Endothelial cell of umbilical vein (primary cell): ENCODE measurements at regions not wholly inside any gene's neighbourhood (a gene's known extent, or its start where the extent isn't known, plus 50 kb on each side); places are given as distances from the start of the nearest gene placed in this dataset.
A peak's percentile ranks its signal among the peaks of the same experiment; 100 is the strongest.

Source experiments
- BruUV-seq: library from RNA; stranded (reverse); fragments of 400-500 nt; replicated peaks from 2 replicates; lab custom pipeline; 2021; lab: Mats Ljungman, UMichigan
- CTCF ChIA-PET: fragments of 300-600, 350-600 bp; sonication (Branson Sonifier 250); formaldehyde crosslinking; loops from one replicate; lab custom pipeline; 2021; ENCODE audit warnings: antibody characterized with exemption, inconsistent platforms; lab: Charles Lee
- POLR2A ChIA-PET: fragments of 300-600, 350-600 bp; sonication (Branson Sonifier 250); formaldehyde crosslinking; loops from one replicate; lab custom pipeline; 2021; ENCODE audit warnings: antibody characterized with exemption, inconsistent platforms; lab: Charles Lee
- DNase-seq: peaks from one replicate; pipeline ENCODE4 v3.0.0-alpha.2; 2011; ENCODE audit warnings: low read depth, low spot score
- FAIRE-seq: peaks from 2 replicates; lab custom pipeline; 2011; peaks lifted over from hg19 to GRCh38; lab: Jason Lieb, UNC
- H2AFZ ChIP-seq: 2 replicates; pipeline ENCODE4 v1.6.0; 2012; ENCODE audit warnings: low read depth, low read length, control low read depth, inconsistent platforms
- H3K27ac ChIP-seq: 2 replicates; pipeline ENCODE4 v1.5.1; 2011; ENCODE audit warnings: low read depth, mild to moderate bottlenecking, control low read depth, low read length, moderate library complexity; ENCODE audit not compliant: insufficient read depth
- H3K27me3 ChIP-seq, 2 experiments: 2 replicates each; pipeline versions ENCODE4 v1.6.0 to v1.6.1; 2011; ENCODE audit warnings: low read length in 2 of 2, mixed read lengths in 1 of 2; ENCODE audit not compliant: control insufficient read depth in 2 of 2, insufficient read depth in 2 of 2
- H3K36me3 ChIP-seq, 2 experiments: 2 replicates in 1 of 2; 3 replicates in 1 of 2; pipeline ENCODE4 v1.5.1; 2011; ENCODE audit warnings: low read length in 2 of 2, mild to moderate bottlenecking in 1 of 2, moderate library complexity in 1 of 2; ENCODE audit not compliant: control insufficient read depth in 2 of 2, insufficient read depth in 2 of 2; ENCODE audit errors: extremely low read depth in 1 of 2
- H3K4me1 ChIP-seq: 3 replicates; pipeline ENCODE4 v1.5.1; 2011; ENCODE audit warnings: mild to moderate bottlenecking, low read length; ENCODE audit not compliant: control insufficient read depth, insufficient read depth; ENCODE audit errors: extremely low read depth
- H3K4me2 ChIP-seq: 2 replicates; pipeline ENCODE4 v1.6.1; 2011; ENCODE audit warnings: low read length, control low read depth, mixed read lengths; ENCODE audit not compliant: insufficient read depth
- H3K4me3 ChIP-seq, 3 experiments: fragments of 200-600 bp in 1 of 3; sonication (generic), shearing (Covaris generic) in 1 of 3; replicated peaks in 1 of 3; 2 replicates each; pipeline ENCODE4 v1.5.1; 2011 to 2016; ENCODE audit warnings: control low read depth in 3 of 3, low read length in 3 of 3, mild to moderate bottlenecking in 2 of 3, inconsistent platforms in 1 of 3, low read depth in 1 of 3, moderate library complexity in 1 of 3; ENCODE audit not compliant: insufficient read depth in 1 of 3
- H3K79me2 ChIP-seq: 2 replicates; pipeline ENCODE4 v1.6.0; 2012; ENCODE audit warnings: low read length, inconsistent platforms; ENCODE audit not compliant: control insufficient read depth, insufficient read depth
- H3K9ac ChIP-seq: replicated peaks from 2 replicates; pipeline ENCODE3; 2011; ENCODE audit warnings: low read length, control low read depth; ENCODE audit not compliant: insufficient read depth; ENCODE audit errors: extremely low read depth
- H3K9me1 ChIP-seq: replicated peaks from 3 replicates; pipeline ENCODE4 v1.6.0; 2011; ENCODE audit warnings: mild to moderate bottlenecking, low read length; ENCODE audit not compliant: control insufficient read depth, insufficient read depth; ENCODE audit errors: extremely low read depth
- H3K9me3 ChIP-seq: replicated peaks from 2 replicates; pipeline ENCODE4 v1.5.1; 2012; ENCODE audit warnings: low read length, inconsistent platforms; ENCODE audit not compliant: control insufficient read depth, insufficient read depth
- H4K20me1 ChIP-seq: replicated peaks from 2 replicates; pipeline ENCODE3; 2011; ENCODE audit warnings: mild to moderate bottlenecking, low read length; ENCODE audit not compliant: control insufficient read depth, insufficient read depth; ENCODE audit errors: extremely low read depth
- CTCF ChIP-seq, 2 donors: IDR thresholded peaks; 1 replicate in 1 of 2; 2 replicates in 1 of 2; pipeline ENCODE4 v1.5.1; 2011; ENCODE audit warnings: low read length in 2 of 2, mild to moderate bottlenecking in 2 of 2, moderate library complexity in 2 of 2, control low read depth in 1 of 2, inconsistent platforms in 1 of 2, low read depth in 1 of 2; ENCODE audit not compliant: insufficient read depth in 1 of 2; ENCODE audit errors: extremely low read depth in 1 of 2
- EZH2 ChIP-seq: IDR thresholded peaks from 2 replicates; pipeline ENCODE4 v1.6.1; 2012; ENCODE audit warnings: borderline replicate concordance, low read depth, mild to moderate bottlenecking, moderate library complexity, low read length, inconsistent platforms; ENCODE audit not compliant: severe bottlenecking
- FOS ChIP-seq: IDR thresholded peaks from 2 replicates; pipeline ENCODE4 v1.6.1; 2011; ENCODE audit warnings: mild to moderate bottlenecking, low read length, moderate library complexity, borderline replicate concordance; ENCODE audit not compliant: insufficient read depth
- GATA2 ChIP-seq: IDR thresholded peaks from 2 replicates; pipeline ENCODE4 v1.7.0; 2011; ENCODE audit warnings: low read depth, mild to moderate bottlenecking, moderate library complexity, mixed read lengths, low read length; ENCODE audit not compliant: insufficient read length, insufficient read depth
- JUN ChIP-seq: IDR thresholded peaks from 2 replicates; pipeline ENCODE4 v1.6.1; 2011; ENCODE audit warnings: borderline replicate concordance, low read depth; ENCODE audit not compliant: insufficient read length, insufficient read depth
- MAX ChIP-seq: IDR thresholded peaks from 2 replicates; pipeline ENCODE4 v1.6.1; 2011; ENCODE audit not compliant: insufficient read depth, insufficient read length
- MYC ChIP-seq: IDR thresholded peaks from one replicate; pipeline ENCODE4 v1.6.1; 2011; ENCODE audit warnings: mild to moderate bottlenecking, low read depth, low read length
- POLR2A ChIP-seq: IDR thresholded peaks from 2 replicates; pipeline ENCODE4 v1.6.1; 2012; ENCODE audit warnings: low read depth, mild to moderate bottlenecking, control low read depth, low read length
- POLR2AphosphoS5 ChIP-seq: IDR thresholded peaks from 2 replicates; pipeline ENCODE4 v1.6.1; 2012; ENCODE audit warnings: low read depth, mild to moderate bottlenecking, control low read depth, low read length, moderate library complexity; ENCODE audit not compliant: insufficient read depth
- dilution Hi-C: fragments of 300-500 bp; cut with MboI; formaldehyde crosslinking; loops from one replicate; pipeline ENCODE4 v1.15.0; 2019; ENCODE audit warnings: low sequenced_read_pairs; ENCODE audit not compliant: extremely low pct_ligation_motif_present
- intact Hi-C: fragments of 100-400 bp; cut with micrococcal nuclease; formaldehyde crosslinking; loops from one replicate; pipeline ENCODE4 v1.10.0; 2022

GRCh38 chr11:93075782-93076181 is 106.3 kb downstream of the MTNR1B start:
- dilution Hi-C loops, result no loop called here
- FAIRE-seq, result no peak

More at GRCh38 chr11:93075782-93076181, 106.3 kb downstream of the MTNR1B start:
- Histone ChIP-seq H3K4me1 (no peaks in the 10 kb centered on the region), H3K79me2 (no peaks in the 10 kb centered on the region), H4K20me1 (no peaks in the 10 kb centered on the region), H3K9ac (no peak overlapping the region), H3K9me1 (no peaks in the 10 kb centered on the region), H3K27me3 (no peaks in the 10 kb centered on the region), H3K9me3 (no peaks in the 10 kb centered on the region), H3K36me3 (no peaks in the 10 kb centered on the region), H3K4me3 (no peak overlapping the region), H2AFZ (peak overlapping the region; percentile 35), H3K4me2 (no peak overlapping the region), H3K27ac (no peak overlapping the region)
- ChIA-PET POLR2A (no interaction called here), CTCF (no interaction called here)
- DNase-seq, result no peak
- intact Hi-C loops, result no loop called here
- no TSS peak for BruUV-seq
- TF ChIP-seq EZH2 (no peak), POLR2A (no peak), FOS (no peak), MYC (no peak), JUN (no peak), CTCF (IDR thresholded peaks at IDR 0.05; ENCODE audit: extremely low read depth in 1 of 2, insufficient read depth in 1 of 2, low read depth in 1 of 2, low read length in 2 of 2) (no peak), MAX (no peak), GATA2 (no peak), POLR2AphosphoS5 (no peak)
